ENCODE measurements at regions not wholly inside any gene's neighbourhood (a gene's known extent, or its start where the extent isn't known, plus 50 kb on each side); places are given as distances from the start of the nearest gene placed in this dataset.

- TF ChIP-seq POLR2A (IDR thresholded peaks at IDR 0.05), result no peak
- no peak for TF ChIP-seq CTCF (IDR thresholded peaks at IDR 0.05)
- no peak for TF ChIP-seq EP300 (IDR thresholded peaks at IDR 0.05)
- no peak for TF ChIP-seq POLR2AphosphoS5 (IDR thresholded peaks at IDR 0.05)
Observed at GRCh38 chr11:104583857-104584256, 314.4 kb downstream of the CASP12 start.
